Vagina (tissue), 2 donors: ENCODE measurements at regions not wholly inside any gene's neighbourhood (a gene's known extent, or its start where the extent isn't known, plus 50 kb on each side); places are given as distances from the start of the nearest gene placed in this dataset.

Experiments used
- POLR2A ChIP-seq, 2 donors: fragments of 450-650 bp; IDR thresholded peaks; one replicate each; pipeline ENCODE4 v1.6.1; 2017; ENCODE audit warnings: antibody characterized with exemption in 2 of 2, mild to moderate bottlenecking in 2 of 2, moderate library complexity in 2 of 2
- POLR2AphosphoS5 ChIP-seq, 2 donors: sonication (generic); formaldehyde crosslinking; IDR thresholded peaks; one replicate each; pipeline ENCODE4 v1.9.0; 2017; ENCODE audit warnings: antibody characterized with exemption in 2 of 2, mild to moderate bottlenecking in 2 of 2, low read depth in 1 of 2; ENCODE audit not compliant: insufficient read depth in 1 of 2
- TF ChIP-seq, protein P1 (sequence below), 3 experiments: fragments of 450-650 bp in 2 of 3; fragments of 200-600 bp in 1 of 3; sonication (generic) in 1 of 3; IDR thresholded peaks; one replicate each; pipeline ENCODE4 v1.5.1; 2017 to 2019; ENCODE audit warnings: antibody characterized with exemption in 3 of 3, mild to moderate bottlenecking in 2 of 3, moderate library complexity in 2 of 3

DNA sequence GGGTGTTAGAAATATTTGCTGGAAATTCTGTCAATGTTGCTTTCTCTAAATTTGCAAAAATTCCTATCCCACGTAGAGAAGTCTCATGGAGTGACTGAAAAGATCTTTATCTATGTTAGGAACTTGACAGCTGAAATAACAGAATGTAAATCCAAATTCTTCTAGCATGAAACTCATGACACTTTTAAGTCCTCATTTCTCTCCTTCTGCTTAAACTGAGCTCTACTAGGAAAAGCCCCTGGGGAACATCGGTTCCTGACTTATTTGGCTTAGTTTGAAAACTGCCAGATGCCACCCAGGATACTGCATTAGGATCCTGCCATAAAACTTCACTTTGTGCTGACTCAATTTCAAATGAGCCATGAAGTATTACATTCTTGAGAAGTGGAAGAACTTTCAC is 426.0 kb downstream of the GALC start:
- TF ChIP-seq, protein P1, sequence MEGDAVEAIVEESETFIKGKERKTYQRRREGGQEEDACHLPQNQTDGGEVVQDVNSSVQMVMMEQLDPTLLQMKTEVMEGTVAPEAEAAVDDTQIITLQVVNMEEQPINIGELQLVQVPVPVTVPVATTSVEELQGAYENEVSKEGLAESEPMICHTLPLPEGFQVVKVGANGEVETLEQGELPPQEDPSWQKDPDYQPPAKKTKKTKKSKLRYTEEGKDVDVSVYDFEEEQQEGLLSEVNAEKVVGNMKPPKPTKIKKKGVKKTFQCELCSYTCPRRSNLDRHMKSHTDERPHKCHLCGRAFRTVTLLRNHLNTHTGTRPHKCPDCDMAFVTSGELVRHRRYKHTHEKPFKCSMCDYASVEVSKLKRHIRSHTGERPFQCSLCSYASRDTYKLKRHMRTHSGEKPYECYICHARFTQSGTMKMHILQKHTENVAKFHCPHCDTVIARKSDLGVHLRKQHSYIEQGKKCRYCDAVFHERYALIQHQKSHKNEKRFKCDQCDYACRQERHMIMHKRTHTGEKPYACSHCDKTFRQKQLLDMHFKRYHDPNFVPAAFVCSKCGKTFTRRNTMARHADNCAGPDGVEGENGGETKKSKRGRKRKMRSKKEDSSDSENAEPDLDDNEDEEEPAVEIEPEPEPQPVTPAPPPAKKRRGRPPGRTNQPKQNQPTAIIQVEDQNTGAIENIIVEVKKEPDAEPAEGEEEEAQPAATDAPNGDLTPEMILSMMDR (IDR thresholded peaks at IDR 0.05): no peak
- TF ChIP-seq POLR2A (IDR thresholded peaks at IDR 0.05): no peak
- TF ChIP-seq POLR2AphosphoS5 (IDR thresholded peaks at IDR 0.05; ENCODE audit: insufficient read depth in 1 of 2, low read depth in 1 of 2): no peak
